HEK293T (cell line): ENCODE measurements at regions not wholly inside any gene's neighbourhood (a gene's known extent, or its start where the extent isn't known, plus 50 kb on each side); places are given as distances from the start of the nearest gene placed in this dataset.

Source experiments
- NFRKB ChIP-seq: fragments of 450-650 bp; IDR thresholded peaks from 2 replicates; pipeline ENCODE4 v1.6.1; 2016; ENCODE audit warnings: mild to moderate bottlenecking, moderate library complexity
- SUZ12 ChIP-seq: fragments of 450-650 bp; IDR thresholded peaks from 2 replicates; pipeline ENCODE4 v1.6.1; 2016; ENCODE audit warnings: mild to moderate bottlenecking
- TARDBP ChIP-seq: fragments of 450-650 bp; IDR thresholded peaks from 2 replicates; pipeline ENCODE4 v1.6.1; 2016

- TF ChIP-seq SUZ12 (no peak), TARDBP (no peak), NFRKB (no peak)
Observed at GRCh38 chr5:152595405-152595804, 190.3 kb upstream of the NMUR2 start.
